GM23338 (cell line): ENCODE measurements at regions not wholly inside any gene's neighbourhood (a gene's known extent, or its start where the extent isn't known, plus 50 kb on each side); places are given as distances from the start of the nearest gene placed in this dataset.

Source experiments
- ATAC-seq: fragments of 200-7000 bp; cut with Tn5 transposase; 3 replicates; pipeline ENCODE4 v1.9.1; 2020
- DNase-seq: peaks from one replicate; pipeline ENCODE4 v3.0.0-alpha.2; 2015; ENCODE audit warnings: low spot score
- H2AFZ ChIP-seq: fragments of 200-600 bp; sonication (generic); 2 replicates; pipeline ENCODE4 v1.8.0; 2016; ENCODE audit warnings: antibody characterized with exemption, mild to moderate bottlenecking, moderate library complexity
- H3F3A ChIP-seq: fragments of 200-600 bp; sonication (generic); replicated peaks from 2 replicates; pipeline ENCODE4 v1.8.0; 2017; ENCODE audit warnings: antibody characterized with exemption, mixed run types, low read depth
- H3K27ac ChIP-seq: fragments of 200-600 bp; sonication (generic); 2 replicates; pipeline ENCODE4 v1.6.1; 2016; ENCODE audit warnings: low read depth
- H3K27me3 ChIP-seq: fragments of 200-600 bp; sonication (generic); 2 replicates; pipeline ENCODE4 v1.8.0; 2016; ENCODE audit warnings: mild to moderate bottlenecking, mixed run types, moderate library complexity; ENCODE audit not compliant: insufficient read depth
- H3K36me3 ChIP-seq: fragments of 200-600 bp; sonication (generic); 2 replicates; pipeline ENCODE4 v1.8.0; 2016; ENCODE audit warnings: mild to moderate bottlenecking; ENCODE audit not compliant: insufficient read depth
- H3K4me1 ChIP-seq: fragments of 200-600 bp; sonication (generic); 2 replicates; pipeline ENCODE4 v1.8.0; 2016; ENCODE audit warnings: mild to moderate bottlenecking, moderate library complexity; ENCODE audit not compliant: insufficient read depth
- H3K4me2 ChIP-seq: fragments of 200-600 bp; sonication (generic); 2 replicates; pipeline ENCODE4 v1.7.1; 2017; ENCODE audit warnings: mixed run types
- H3K4me3 ChIP-seq: fragments of 200-600 bp; sonication (generic); 2 replicates; pipeline ENCODE4 v1.6.1; 2016; ENCODE audit warnings: mixed run types
- H3K79me2 ChIP-seq: fragments of 200-600 bp; sonication (generic); replicated peaks from 2 replicates; pipeline ENCODE4 v1.8.0; 2017; ENCODE audit warnings: mild to moderate bottlenecking; ENCODE audit not compliant: insufficient read depth
- H3K9me2 ChIP-seq: fragments of 200-600 bp; sonication (generic); 2 replicates; pipeline ENCODE4 v1.8.0; 2017; ENCODE audit not compliant: insufficient read depth
- H4K20me1 ChIP-seq: fragments of 200-600 bp; sonication (generic); replicated peaks from 2 replicates; pipeline ENCODE4 v1.8.0; 2017; ENCODE audit warnings: mild to moderate bottlenecking; ENCODE audit not compliant: insufficient read depth
- H3K27ac Mint-ChIP-seq: 2 replicates; pipeline ENCODE4 v1.8.0; 2020; ENCODE audit warnings: inconsistent platforms, mild to moderate bottlenecking, moderate library complexity, mixed read lengths
- H3K27me3 Mint-ChIP-seq: 3 replicates; pipeline ENCODE4 v1.8.0; 2022; ENCODE audit warnings: low read depth, mild to moderate bottlenecking, moderate library complexity, mixed read lengths, inconsistent platforms; ENCODE audit not compliant: insufficient read depth, poor library complexity
- H3K36me3 Mint-ChIP-seq: 3 replicates; pipeline ENCODE4 v1.8.0; 2021; ENCODE audit warnings: low read depth, mild to moderate bottlenecking, inconsistent platforms, moderate library complexity, mixed read lengths
- H3K4me1 Mint-ChIP-seq: 3 replicates; pipeline ENCODE4 v1.8.0; 2020; ENCODE audit warnings: mild to moderate bottlenecking, inconsistent platforms, mixed read lengths
- H3K4me3 Mint-ChIP-seq: 3 replicates; pipeline ENCODE4 v1.8.0; 2021; ENCODE audit warnings: moderate library complexity, mild to moderate bottlenecking, inconsistent platforms, mixed read lengths
- H3K9me3 Mint-ChIP-seq: 3 replicates; pipeline ENCODE4 v1.8.0; 2020; ENCODE audit warnings: moderate library complexity, mild to moderate bottlenecking, inconsistent platforms, mixed read lengths
- CREB1 ChIP-seq: fragments of 250-450 bp; sonication (Bioruptor Pico); IDR thresholded peaks from 2 replicates; pipeline ENCODE4 v1.5.0; 2020; ENCODE audit warnings: low read depth, mild to moderate bottlenecking, moderate library complexity
- CTCF ChIP-seq, 2 experiments: fragments of 200-600 bp in 1 of 2; sonication (generic) in 1 of 2; conservative IDR thresholded peaks; 2 replicates each; pipeline versions ENCODE4 v1.5.1 to v1.6.1; 2016 to 2017; ENCODE audit warnings: antibody characterized with exemption in 2 of 2, low read depth in 2 of 2, mild to moderate bottlenecking in 2 of 2, moderate library complexity in 1 of 2
- ETS1 ChIP-seq: IDR thresholded peaks from 2 replicates; pipeline ENCODE4 v1.6.1; 2016; ENCODE audit warnings: antibody characterized with exemption
- EZH2phosphoT487 ChIP-seq: fragments of 200-600 bp; sonication (generic); IDR thresholded peaks from one replicate; pipeline ENCODE4 v1.8.1; 2018; ENCODE audit warnings: antibody characterized with exemption; ENCODE audit not compliant: unreplicated experiment
- JUNB ChIP-seq: IDR thresholded peaks from one replicate; pipeline ENCODE4 v1.6.1; 2016; ENCODE audit warnings: antibody characterized with exemption; ENCODE audit not compliant: unreplicated experiment
- POLR2AphosphoS5 ChIP-seq: IDR thresholded peaks from 2 replicates; pipeline ENCODE4 v1.6.1; 2016; ENCODE audit warnings: antibody characterized with exemption, low read depth
- REST ChIP-seq: IDR thresholded peaks from one replicate; pipeline ENCODE4 v1.6.1; 2018; ENCODE audit warnings: antibody characterized with exemption; ENCODE audit not compliant: unreplicated experiment
- STAT1 ChIP-seq: IDR thresholded peaks from one replicate; pipeline ENCODE4 v1.6.1; 2016; ENCODE audit warnings: antibody characterized with exemption; ENCODE audit not compliant: unreplicated experiment
- ZNF331 ChIP-seq: fragments of 250-450 bp; sonication (Bioruptor Pico); IDR thresholded peaks from 2 replicates; pipeline ENCODE4 v1.5.0; 2020; ENCODE audit warnings: low read depth, mild to moderate bottlenecking, moderate library complexity
- ZNF462 ChIP-seq: fragments of 250-450 bp; sonication (Bioruptor Pico); IDR thresholded peaks from 2 replicates; pipeline ENCODE4 v1.5.0; 2020; ENCODE audit warnings: mild to moderate bottlenecking, moderate library complexity

- no peak overlapping the region for H3K27ac Mint-ChIP-seq
- DNase-seq: peak; percentile 12
- Histone ChIP-seq H3K27ac (no peak overlapping the region), H3K9me2 (peaks cover 4% of the 10 kb centered on the region; the same call in 1 of the 2 replicates), H3K79me2 (no peaks in the 10 kb centered on the region), H3K27me3 (no peaks in the 10 kb centered on the region), H3K36me3 (no peaks in the 10 kb centered on the region), H3F3A (no peaks in the 10 kb centered on the region), H4K20me1 (no peaks in the 10 kb centered on the region), H3K4me1 (peaks cover 1% of the 10 kb centered on the region; the same call in 1 of the 2 replicates), H2AFZ (no peak overlapping the region), H3K4me2 (no peak overlapping the region), H3K4me3 (no peak overlapping the region)
- H3K36me3 Mint-ChIP-seq: no peaks in the 10 kb centered on the region
- ATAC-seq: peak; percentile 56; the same call in 1 of the 3 replicates
- H3K4me3 Mint-ChIP-seq: no peak overlapping the region
- H3K9me3 Mint-ChIP-seq: no peaks in the 10 kb centered on the region
- no peaks in the 10 kb centered on the region for H3K27me3 Mint-ChIP-seq
- H3K4me1 Mint-ChIP-seq: peaks cover 9% of the 10 kb centered on the region; the same call in 2 of the 3 replicates
- peak in 1 of 2 experiments; percentile 50; a peak in 2 of 4 replicates for TF ChIP-seq CTCF (conservative IDR thresholded peaks at IDR 0.05; ENCODE audit: low read depth in 2 of 2)
- TF ChIP-seq REST: no peak
These were observed 149.7 kb upstream of the SUCLG2 start for GRCh38 chr3:67804089-67804488.

GRCh38 chr3:67798412-67798811 lies 144.0 kb upstream of the SUCLG2 start:
- Mint-ChIP-seq H3K4me3 (no peak overlapping the region), H3K27ac (no peak overlapping the region; the same call in 1 of the 2 replicates), H3K36me3 (no peaks in the 10 kb centered on the region), H3K4me1 (peaks cover 19% of the 10 kb centered on the region), H3K9me3 (no peaks in the 10 kb centered on the region), H3K27me3 (no peaks in the 10 kb centered on the region)
- Histone ChIP-seq H4K20me1 (no peaks in the 10 kb centered on the region), H3K79me2 (no peaks in the 10 kb centered on the region), H3K4me1 (peaks cover 16% of the 10 kb centered on the region; the same call in 1 of the 2 replicates), H3K4me2 (no peak overlapping the region), H3K27ac (no peak overlapping the region), H3K9me2 (no peaks in the 10 kb centered on the region), H3K36me3 (no peaks in the 10 kb centered on the region), H3F3A (no peaks in the 10 kb centered on the region), H3K4me3 (no peak overlapping the region), H3K27me3 (no peaks in the 10 kb centered on the region), H2AFZ (no peak overlapping the region)
- ATAC-seq (no peak), DNase-seq (no peak)
- TF ChIP-seq ZNF462 (CRISPR knock-in tag) (no peak), ETS1 (no peak), EZH2phosphoT487 (no peak), POLR2AphosphoS5 (no peak), CREB1 (CRISPR knock-in tag) (no peak), JUNB (no peak), STAT1 (no peak), ZNF331 (CRISPR knock-in tag) (no peak)
